Activated T-helper 17 cell treated with anti-CD3 and anti-CD28 coated beads, Interleukin-2, amount 50 U/mL, for 72 hours (primary cell): ENCODE measurements at regions not wholly inside any gene's neighbourhood (a gene's known extent, or its start where the extent isn't known, plus 50 kb on each side); places are given as distances from the start of the nearest gene placed in this dataset.

Experiments
- ATAC-seq: fragments of 150-1000 bp; cut with Tn5 transposase; replicated peaks from 2 replicates; pipeline ENCODE4 v1.10.0; 2021; ENCODE audit warnings: mild to moderate bottlenecking, moderate library complexity
- H3K27ac Mint-ChIP-seq: one replicate; pipeline ENCODE4 v1.8.0; 2022; ENCODE audit warnings: mixed read lengths
- H3K27me3 Mint-ChIP-seq: one replicate; pipeline ENCODE4 v1.8.0; 2022; ENCODE audit warnings: mixed read lengths
- H3K36me3 Mint-ChIP-seq: one replicate; pipeline ENCODE4 v1.8.0; 2022; ENCODE audit warnings: low read depth, mild to moderate bottlenecking, mixed read lengths
- H3K4me1 Mint-ChIP-seq: one replicate; pipeline ENCODE4 v1.8.0; 2022; ENCODE audit warnings: mixed read lengths
- H3K4me3 Mint-ChIP-seq: one replicate; pipeline ENCODE4 v1.8.0; 2022; ENCODE audit warnings: mild to moderate bottlenecking, mixed read lengths
- H3K9me3 Mint-ChIP-seq: one replicate; pipeline ENCODE4 v1.8.0; 2022; ENCODE audit warnings: mixed read lengths

- Mint-ChIP-seq H3K9me3 (no peaks in the 10 kb centered on the region), H3K27me3 (no peaks in the 10 kb centered on the region), H3K4me3 (no peak overlapping the region), H3K4me1 (no peaks in the 10 kb centered on the region), H3K27ac (no peak overlapping the region), H3K36me3 (no peaks in the 10 kb centered on the region)
- no peak for ATAC-seq
Measured at GRCh38 chr17:53127331-53127730, 695.4 kb upstream of the KIF2B start.

- no peak overlapping the region for H3K4me3 Mint-ChIP-seq
- peaks cover 10% of the 10 kb centered on the region for H3K9me3 Mint-ChIP-seq
- no peaks in the 10 kb centered on the region for H3K27me3 Mint-ChIP-seq
- no peaks in the 10 kb centered on the region for H3K36me3 Mint-ChIP-seq
- no peaks in the 10 kb centered on the region for H3K4me1 Mint-ChIP-seq
- ATAC-seq = no peak
- H3K27ac Mint-ChIP-seq = no peak overlapping the region
Measured at GRCh38 chr17:53122966-53123365, 699.8 kb upstream of the KIF2B start.

GRCh38 chr17:53119773-53120172, 703.0 kb upstream of the KIF2B start:
- no peaks in the 10 kb centered on the region for H3K36me3 Mint-ChIP-seq
- no peaks in the 10 kb centered on the region for H3K4me1 Mint-ChIP-seq
- H3K27me3 Mint-ChIP-seq = no peaks in the 10 kb centered on the region
- no peak overlapping the region for H3K27ac Mint-ChIP-seq
- no peak overlapping the region for H3K4me3 Mint-ChIP-seq
- ATAC-seq = no peak
- peaks cover 23% of the 10 kb centered on the region for H3K9me3 Mint-ChIP-seq

- H3K27ac Mint-ChIP-seq = no peak overlapping the region
- H3K27me3 Mint-ChIP-seq = no peaks in the 10 kb centered on the region
- H3K9me3 Mint-ChIP-seq = peaks cover 23% of the 10 kb centered on the region
- H3K4me3 Mint-ChIP-seq = no peak overlapping the region
- H3K36me3 Mint-ChIP-seq = no peaks in the 10 kb centered on the region
- ATAC-seq = no peak
- H3K4me1 Mint-ChIP-seq = no peaks in the 10 kb centered on the region
Measured at GRCh38 chr17:53118948-53119347, 703.8 kb upstream of the KIF2B start.

- H3K27me3 Mint-ChIP-seq = no peaks in the 10 kb centered on the region
- no peak for ATAC-seq
- H3K4me3 Mint-ChIP-seq = no peak overlapping the region
- H3K4me1 Mint-ChIP-seq = no peaks in the 10 kb centered on the region
- H3K9me3 Mint-ChIP-seq = peaks cover 17% of the 10 kb centered on the region
- no peaks in the 10 kb centered on the region for H3K36me3 Mint-ChIP-seq
- H3K27ac Mint-ChIP-seq = no peak overlapping the region
Measured at GRCh38 chr17:53106886-53107285, 715.8 kb upstream of the KIF2B start.

- Mint-ChIP-seq H3K4me1 (no peaks in the 10 kb centered on the region), H3K36me3 (no peaks in the 10 kb centered on the region), H3K27ac (no peak overlapping the region), H3K27me3 (no peaks in the 10 kb centered on the region), H3K4me3 (no peak overlapping the region), H3K9me3 (peaks cover 10% of the 10 kb centered on the region)
- no peak for ATAC-seq
Measured at GRCh38 chr17:53101706-53102105, 721.0 kb upstream of the KIF2B start.

GRCh38 chr17:53100126-53100525, 722.6 kb upstream of the KIF2B start:
- H3K9me3 Mint-ChIP-seq = peaks cover 18% of the 10 kb centered on the region
- no peaks in the 10 kb centered on the region for H3K4me1 Mint-ChIP-seq
- no peak overlapping the region for H3K27ac Mint-ChIP-seq
- H3K36me3 Mint-ChIP-seq = no peaks in the 10 kb centered on the region
- ATAC-seq = no peak
- no peaks in the 10 kb centered on the region for H3K27me3 Mint-ChIP-seq
- no peak overlapping the region for H3K4me3 Mint-ChIP-seq

GRCh38 chr17:53093391-53093790, 729.3 kb upstream of the KIF2B start:
- H3K36me3 Mint-ChIP-seq = no peaks in the 10 kb centered on the region
- no peak overlapping the region for H3K4me3 Mint-ChIP-seq
- H3K4me1 Mint-ChIP-seq = no peaks in the 10 kb centered on the region
- no peak overlapping the region for H3K27ac Mint-ChIP-seq
- no peak for ATAC-seq
- peaks cover 19% of the 10 kb centered on the region for H3K9me3 Mint-ChIP-seq
- no peaks in the 10 kb centered on the region for H3K27me3 Mint-ChIP-seq

GRCh38 chr17:53092072-53092471, 730.7 kb upstream of the KIF2B start:
- Mint-ChIP-seq H3K27me3 (no peaks in the 10 kb centered on the region), H3K4me3 (no peak overlapping the region), H3K4me1 (no peaks in the 10 kb centered on the region), H3K36me3 (no peaks in the 10 kb centered on the region), H3K27ac (no peak overlapping the region), H3K9me3 (peaks cover 20% of the 10 kb centered on the region)
- no peak for ATAC-seq

GRCh38 chr17:53090770-53091169, 732.0 kb upstream of the KIF2B start:
- Mint-ChIP-seq H3K4me1 (no peaks in the 10 kb centered on the region), H3K9me3 (peaks cover 13% of the 10 kb centered on the region), H3K27me3 (no peaks in the 10 kb centered on the region), H3K4me3 (no peak overlapping the region), H3K36me3 (no peaks in the 10 kb centered on the region), H3K27ac (no peak overlapping the region)
- ATAC-seq = no peak

- ATAC-seq = no peak
- no peak overlapping the region for H3K27ac Mint-ChIP-seq
- no peaks in the 10 kb centered on the region for H3K36me3 Mint-ChIP-seq
- H3K4me1 Mint-ChIP-seq = no peaks in the 10 kb centered on the region
- peaks cover 13% of the 10 kb centered on the region for H3K9me3 Mint-ChIP-seq
- no peak overlapping the region for H3K4me3 Mint-ChIP-seq
- no peaks in the 10 kb centered on the region for H3K27me3 Mint-ChIP-seq
Measured at GRCh38 chr17:53088481-53088880, 734.2 kb upstream of the KIF2B start.

- no peaks in the 10 kb centered on the region for H3K4me1 Mint-ChIP-seq
- H3K4me3 Mint-ChIP-seq = no peak overlapping the region
- ATAC-seq = no peak
- H3K27me3 Mint-ChIP-seq = no peaks in the 10 kb centered on the region
- peaks cover 13% of the 10 kb centered on the region for H3K9me3 Mint-ChIP-seq
- no peaks in the 10 kb centered on the region for H3K36me3 Mint-ChIP-seq
- H3K27ac Mint-ChIP-seq = no peak overlapping the region
Measured at GRCh38 chr17:53061446-53061845, 761.3 kb upstream of the KIF2B start.

GRCh38 chr17:53058031-53058430, 764.7 kb upstream of the KIF2B start:
- Mint-ChIP-seq H3K4me3 (no peak overlapping the region), H3K4me1 (no peaks in the 10 kb centered on the region), H3K27ac (no peak overlapping the region), H3K9me3 (peaks cover 10% of the 10 kb centered on the region), H3K27me3 (no peaks in the 10 kb centered on the region), H3K36me3 (no peaks in the 10 kb centered on the region)
- ATAC-seq = no peak

GRCh38 chr17:53046781-53047180, 775.9 kb upstream of the KIF2B start:
- no peaks in the 10 kb centered on the region for H3K27me3 Mint-ChIP-seq
- no peaks in the 10 kb centered on the region for H3K4me1 Mint-ChIP-seq
- no peak overlapping the region for H3K4me3 Mint-ChIP-seq
- no peak for ATAC-seq
- no peak overlapping the region for H3K27ac Mint-ChIP-seq
- H3K9me3 Mint-ChIP-seq = peaks cover 9% of the 10 kb centered on the region
- no peaks in the 10 kb centered on the region for H3K36me3 Mint-ChIP-seq

GRCh38 chr17:53039981-53040380, 782.7 kb upstream of the KIF2B start:
- H3K4me3 Mint-ChIP-seq = no peak overlapping the region
- H3K27me3 Mint-ChIP-seq = no peaks in the 10 kb centered on the region
- no peaks in the 10 kb centered on the region for H3K4me1 Mint-ChIP-seq
- no peak for ATAC-seq
- no peaks in the 10 kb centered on the region for H3K36me3 Mint-ChIP-seq
- H3K9me3 Mint-ChIP-seq = peaks cover 3% of the 10 kb centered on the region
- no peak overlapping the region for H3K27ac Mint-ChIP-seq

- H3K36me3 Mint-ChIP-seq = no peaks in the 10 kb centered on the region
- H3K9me3 Mint-ChIP-seq = peaks cover 13% of the 10 kb centered on the region
- H3K4me1 Mint-ChIP-seq = no peaks in the 10 kb centered on the region
- no peak overlapping the region for H3K4me3 Mint-ChIP-seq
- ATAC-seq = no peak
- H3K27me3 Mint-ChIP-seq = no peaks in the 10 kb centered on the region
- no peak overlapping the region for H3K27ac Mint-ChIP-seq
Measured at GRCh38 chr17:53033297-53033696, 789.4 kb upstream of the KIF2B start.
